ENCODE measurements at regions not wholly inside any gene's neighbourhood (a gene's known extent, or its start where the extent isn't known, plus 50 kb on each side); places are given as distances from the start of the nearest gene placed in this dataset.

- no peaks in the 10 kb centered on the region for H3K36me3 ChIP-seq (ENCODE audit: control insufficient read depth, low read length)
- no peaks in the 10 kb centered on the region for H3K79me2 ChIP-seq (ENCODE audit: control insufficient read depth, low read length)
- H3K27me3 ChIP-seq (ENCODE audit: control insufficient read depth, low read length): peaks cover 3% of the 10 kb centered on the region; the same call in 1 of the 2 replicates
- no peaks in the 10 kb centered on the region for H3K9me3 ChIP-seq (ENCODE audit: control insufficient read depth, insufficient read depth, low read length)
- no peak overlapping the region for H3K27ac ChIP-seq (ENCODE audit: low read depth, low read length)
- no peaks in the 10 kb centered on the region for H4K20me1 ChIP-seq (ENCODE audit: control insufficient read depth, insufficient read depth, low read depth, low read length)
- H3K4me2 ChIP-seq (ENCODE audit: low read length): no peak overlapping the region
- no peaks in the 10 kb centered on the region for H3K9me2 ChIP-seq (replicated peaks; ENCODE audit: control insufficient read depth, low read length)
- 0 out of 2 replicates have a peak, but pooled peaks cover 3% of the 10 kb centered on the region for H3K4me1 ChIP-seq (ENCODE audit: control insufficient read depth, low read length)
- TF ChIP-seq, protein P1, sequence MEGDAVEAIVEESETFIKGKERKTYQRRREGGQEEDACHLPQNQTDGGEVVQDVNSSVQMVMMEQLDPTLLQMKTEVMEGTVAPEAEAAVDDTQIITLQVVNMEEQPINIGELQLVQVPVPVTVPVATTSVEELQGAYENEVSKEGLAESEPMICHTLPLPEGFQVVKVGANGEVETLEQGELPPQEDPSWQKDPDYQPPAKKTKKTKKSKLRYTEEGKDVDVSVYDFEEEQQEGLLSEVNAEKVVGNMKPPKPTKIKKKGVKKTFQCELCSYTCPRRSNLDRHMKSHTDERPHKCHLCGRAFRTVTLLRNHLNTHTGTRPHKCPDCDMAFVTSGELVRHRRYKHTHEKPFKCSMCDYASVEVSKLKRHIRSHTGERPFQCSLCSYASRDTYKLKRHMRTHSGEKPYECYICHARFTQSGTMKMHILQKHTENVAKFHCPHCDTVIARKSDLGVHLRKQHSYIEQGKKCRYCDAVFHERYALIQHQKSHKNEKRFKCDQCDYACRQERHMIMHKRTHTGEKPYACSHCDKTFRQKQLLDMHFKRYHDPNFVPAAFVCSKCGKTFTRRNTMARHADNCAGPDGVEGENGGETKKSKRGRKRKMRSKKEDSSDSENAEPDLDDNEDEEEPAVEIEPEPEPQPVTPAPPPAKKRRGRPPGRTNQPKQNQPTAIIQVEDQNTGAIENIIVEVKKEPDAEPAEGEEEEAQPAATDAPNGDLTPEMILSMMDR (IDR thresholded peaks at IDR 0.05; ENCODE audit: low read depth, low read length, poor library complexity, severe bottlenecking): no peak
- no peak for TF ChIP-seq EZH2phosphoT487 (IDR thresholded peaks at IDR 0.05; ENCODE audit: borderline replicate concordance, low read length)
- no peaks in the 10 kb centered on the region for H3F3A ChIP-seq (ENCODE audit: control insufficient read depth, insufficient read depth)
- no peak overlapping the region for H3K4me3 ChIP-seq (ENCODE audit: low read length)
These were observed 166.2 kb upstream of the TGFBR2 start for GRCh38 chr3:30440147-30440604.

- Histone ChIP-seq H3K4me3 (ENCODE audit: low read length) (no peak overlapping the region), H3K79me2 (ENCODE audit: control insufficient read depth, low read length) (no peaks in the 10 kb centered on the region), H4K20me1 (ENCODE audit: control insufficient read depth, insufficient read depth, low read depth, low read length) (no peaks in the 10 kb centered on the region), H3K9me3 (ENCODE audit: control insufficient read depth, insufficient read depth, low read length) (no peaks in the 10 kb centered on the region), H3K4me1 (ENCODE audit: control insufficient read depth, low read length) (0 out of 2 replicates have a peak, but pooled peaks cover 2% of the 10 kb centered on the region), H3K4me2 (ENCODE audit: low read length) (no peak overlapping the region), H3K9me2 (replicated peaks; ENCODE audit: control insufficient read depth, low read length) (no peaks in the 10 kb centered on the region), H3K27me3 (ENCODE audit: control insufficient read depth, low read length) (no peaks in the 10 kb centered on the region; the same call in 1 of the 2 replicates), H3K36me3 (ENCODE audit: control insufficient read depth, low read length) (no peaks in the 10 kb centered on the region), H3K27ac (ENCODE audit: low read depth, low read length) (no peak overlapping the region), H3F3A (ENCODE audit: control insufficient read depth, insufficient read depth) (no peaks in the 10 kb centered on the region)
- TF ChIP-seq, protein P1 (IDR thresholded peaks at IDR 0.05; ENCODE audit: low read depth, low read length, poor library complexity, severe bottlenecking): no peak
- no peak for TF ChIP-seq EZH2phosphoT487 (IDR thresholded peaks at IDR 0.05; ENCODE audit: borderline replicate concordance, low read length)
These were observed 165.5 kb upstream of the TGFBR2 start for GRCh38 chr3:30440880-30441279.

GRCh38 chr3:30443756-30444673, 162.4 kb upstream of the TGFBR2 start:
- Histone ChIP-seq H3K9me3 (ENCODE audit: control insufficient read depth, insufficient read depth, low read length) (no peaks in the 10 kb centered on the region), H3K4me2 (ENCODE audit: low read length) (no peak overlapping the region), H3F3A (ENCODE audit: control insufficient read depth, insufficient read depth) (no peaks in the 10 kb centered on the region), H3K27ac (ENCODE audit: low read depth, low read length) (no peak overlapping the region), H3K9me2 (replicated peaks; ENCODE audit: control insufficient read depth, low read length) (no peaks in the 10 kb centered on the region), H3K36me3 (ENCODE audit: control insufficient read depth, low read length) (no peaks in the 10 kb centered on the region), H3K4me3 (ENCODE audit: low read length) (no peak overlapping the region), H3K27me3 (ENCODE audit: control insufficient read depth, low read length) (no peaks in the 10 kb centered on the region), H4K20me1 (ENCODE audit: control insufficient read depth, insufficient read depth, low read depth, low read length) (no peaks in the 10 kb centered on the region), H3K79me2 (ENCODE audit: control insufficient read depth, low read length) (no peaks in the 10 kb centered on the region), H3K4me1 (ENCODE audit: control insufficient read depth, low read length) (no peaks in the 10 kb centered on the region)
- TF ChIP-seq, protein P1 (IDR thresholded peaks at IDR 0.05; ENCODE audit: low read depth, low read length, poor library complexity, severe bottlenecking): no peak
- no peak for TF ChIP-seq EZH2phosphoT487 (IDR thresholded peaks at IDR 0.05; ENCODE audit: borderline replicate concordance, low read length)

Data from DOHH2 (cell line).